Hematopoietic multipotent progenitor cell (in vitro differentiated cells): ENCODE measurements at regions not wholly inside any gene's neighbourhood (a gene's known extent, or its start where the extent isn't known, plus 50 kb on each side); places are given as distances from the start of the nearest gene placed in this dataset.

ENCODE experiments used
- DNase-seq, 3 donors: peaks; one replicate each; pipeline ENCODE4 v3.0.0-alpha.2; 2011 to 2015; ENCODE audit warnings: low read depth in 2 of 3, low spot score in 2 of 3

DNA sequence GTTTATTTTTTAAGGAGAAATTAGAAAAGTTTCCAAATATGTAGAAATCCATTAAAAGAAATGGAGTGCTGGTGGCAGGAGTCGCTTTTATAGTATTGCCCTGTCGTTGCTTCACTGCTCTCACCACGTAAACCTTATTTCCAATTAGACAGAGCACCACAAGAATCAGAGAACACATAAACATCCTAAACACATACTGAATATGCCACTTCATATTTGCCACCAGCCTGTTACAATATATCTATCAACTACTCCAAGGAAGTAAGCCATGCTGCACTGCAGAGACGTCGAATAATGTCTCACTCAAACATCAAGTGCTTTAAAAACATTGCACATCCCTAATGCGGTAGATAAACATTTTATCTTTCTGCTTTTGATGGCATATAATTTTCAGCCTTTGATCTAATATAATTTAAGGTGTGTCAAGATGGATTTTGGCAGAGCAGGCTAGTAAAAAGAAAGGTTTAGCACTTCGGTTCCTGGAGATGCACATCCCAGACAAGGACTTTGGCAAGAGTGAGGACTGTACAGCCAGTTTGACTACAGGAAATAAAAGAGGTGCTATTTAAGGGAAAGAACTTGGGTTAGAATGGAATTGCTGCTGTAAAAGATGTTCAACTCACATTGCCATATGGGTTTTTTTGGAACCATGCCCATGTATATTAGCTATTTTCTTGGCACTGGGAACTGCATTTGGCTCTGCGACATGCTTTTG is 932.3 kb downstream of the EFNB2 start:
- DNase-seq = no peak

DNA sequence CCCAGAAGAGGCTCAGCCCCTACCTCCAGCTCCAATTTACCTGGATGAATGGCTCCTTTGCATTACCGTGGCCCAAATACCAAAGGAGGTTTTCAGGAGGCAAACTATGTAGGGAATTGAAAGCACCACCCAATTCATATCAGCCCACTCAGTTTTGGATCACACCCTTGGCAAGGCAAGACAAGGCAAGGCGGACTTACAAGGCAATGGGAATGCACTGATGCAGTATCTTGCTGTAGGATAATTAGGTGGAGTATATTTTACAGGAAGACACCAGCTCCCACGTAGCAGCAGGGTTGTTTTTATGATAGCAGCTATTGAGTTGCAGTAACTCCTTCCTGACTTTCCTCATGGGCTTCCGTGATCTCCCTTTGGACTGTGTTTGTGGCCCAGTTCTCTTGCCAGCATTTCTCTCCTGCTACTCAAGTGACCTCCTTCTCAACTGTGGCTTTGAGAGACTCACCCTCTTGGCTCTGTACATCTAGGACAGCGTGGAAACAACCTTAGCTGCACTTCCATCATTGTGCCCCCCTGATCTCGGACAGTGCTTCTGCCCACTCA is 935.9 kb downstream of the EFNB2 start:
- DNase-seq = no peak

DNA sequence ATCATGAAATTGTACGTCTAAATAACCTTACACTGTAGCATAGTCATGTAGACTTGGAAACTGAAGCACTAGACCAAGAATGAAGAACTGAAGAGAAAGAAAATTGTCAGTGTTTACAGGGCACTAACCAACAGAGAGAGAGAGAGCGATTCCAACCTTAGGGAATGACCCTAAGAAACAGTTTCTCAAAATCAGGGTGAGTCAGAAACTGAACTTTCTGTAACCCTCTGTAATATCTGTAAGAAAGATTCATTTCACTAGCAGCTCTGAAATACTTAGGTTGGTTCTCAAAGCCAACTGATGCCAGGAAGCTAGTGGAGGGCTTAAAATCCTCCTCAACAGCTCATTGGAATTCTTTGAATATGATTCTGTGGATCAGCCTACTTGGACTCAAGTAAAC is 936.9 kb downstream of the EFNB2 start:
- DNase-seq = no peak

DNA sequence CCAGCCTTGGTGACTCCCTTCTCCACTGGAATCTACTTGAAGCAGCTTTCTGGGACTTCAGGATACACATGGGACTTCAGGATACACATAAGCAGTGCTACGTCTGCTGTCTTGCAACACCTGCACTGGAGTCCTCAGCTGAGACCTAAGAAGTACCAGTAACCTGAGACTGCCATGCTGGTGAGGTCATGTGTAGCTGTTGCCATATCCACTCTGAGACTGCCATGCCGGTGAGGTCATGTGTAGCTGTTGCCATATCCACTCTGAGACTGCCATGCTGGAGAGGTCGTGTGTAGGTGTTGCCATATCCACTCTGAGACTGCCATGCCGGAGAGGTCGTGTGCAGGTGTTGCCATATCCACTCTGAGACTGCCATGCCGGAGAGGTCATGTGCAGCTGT is 937.9 kb downstream of the EFNB2 start:
- DNase-seq = no peak

DNA sequence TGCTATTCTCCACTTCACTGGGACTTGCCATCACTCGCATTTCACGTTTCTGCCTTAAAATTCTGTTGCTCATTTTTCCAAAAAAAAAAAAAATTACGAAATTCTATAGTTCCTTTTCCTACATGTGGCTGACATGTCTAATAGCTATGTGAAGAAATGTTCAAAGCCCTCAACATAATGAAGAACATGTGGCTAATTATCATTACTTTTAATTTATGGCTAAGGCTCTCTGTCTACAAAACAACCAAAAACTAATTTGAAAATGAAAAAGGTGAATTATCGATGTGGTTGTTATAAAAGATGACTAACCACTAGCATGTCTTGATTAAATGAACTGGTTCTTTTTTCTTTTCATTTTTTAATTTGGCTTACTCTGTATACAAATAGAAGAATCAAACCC is 940.0 kb downstream of the EFNB2 start:
- DNase-seq = no peak

DNA sequence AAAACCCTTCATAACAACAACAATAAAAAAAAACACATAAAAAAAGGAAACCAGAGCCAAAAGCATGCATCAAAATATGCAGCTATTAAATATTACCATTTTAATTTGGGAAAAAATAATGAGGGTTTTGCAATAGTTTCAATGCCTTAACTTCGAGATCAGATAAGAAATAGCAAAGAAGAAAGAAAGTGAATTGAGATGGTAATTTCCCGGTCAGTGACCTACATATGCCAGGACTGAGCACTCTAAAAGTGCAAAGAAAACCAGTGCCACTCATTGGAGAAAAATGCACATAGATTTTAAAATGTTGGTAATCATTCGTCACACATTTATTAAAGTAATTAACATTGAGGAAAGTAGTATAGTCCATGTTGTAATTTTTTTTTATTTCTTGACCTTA is 944.2 kb downstream of the EFNB2 start:
- DNase-seq = no peak

DNA sequence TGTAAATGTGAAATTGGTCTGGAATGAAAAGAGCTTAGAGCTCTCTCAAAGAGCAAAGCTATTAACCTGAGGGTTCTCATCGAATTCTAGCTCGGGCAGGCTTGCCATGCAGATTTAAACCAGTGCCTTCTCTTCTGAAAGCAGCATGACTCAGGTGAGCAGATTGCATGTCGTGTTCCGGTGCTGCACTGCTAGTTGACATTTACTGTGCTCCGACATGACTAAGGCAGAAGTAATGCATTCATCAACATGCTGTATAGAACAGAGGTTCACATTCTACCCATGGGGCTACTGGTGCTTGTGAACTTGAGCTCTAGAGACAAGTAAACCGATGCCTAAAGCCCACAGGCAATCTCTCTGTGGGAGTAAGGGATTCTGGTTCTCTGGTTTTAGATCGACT is 947.7 kb downstream of the EFNB2 start:
- no peak for DNase-seq

DNA sequence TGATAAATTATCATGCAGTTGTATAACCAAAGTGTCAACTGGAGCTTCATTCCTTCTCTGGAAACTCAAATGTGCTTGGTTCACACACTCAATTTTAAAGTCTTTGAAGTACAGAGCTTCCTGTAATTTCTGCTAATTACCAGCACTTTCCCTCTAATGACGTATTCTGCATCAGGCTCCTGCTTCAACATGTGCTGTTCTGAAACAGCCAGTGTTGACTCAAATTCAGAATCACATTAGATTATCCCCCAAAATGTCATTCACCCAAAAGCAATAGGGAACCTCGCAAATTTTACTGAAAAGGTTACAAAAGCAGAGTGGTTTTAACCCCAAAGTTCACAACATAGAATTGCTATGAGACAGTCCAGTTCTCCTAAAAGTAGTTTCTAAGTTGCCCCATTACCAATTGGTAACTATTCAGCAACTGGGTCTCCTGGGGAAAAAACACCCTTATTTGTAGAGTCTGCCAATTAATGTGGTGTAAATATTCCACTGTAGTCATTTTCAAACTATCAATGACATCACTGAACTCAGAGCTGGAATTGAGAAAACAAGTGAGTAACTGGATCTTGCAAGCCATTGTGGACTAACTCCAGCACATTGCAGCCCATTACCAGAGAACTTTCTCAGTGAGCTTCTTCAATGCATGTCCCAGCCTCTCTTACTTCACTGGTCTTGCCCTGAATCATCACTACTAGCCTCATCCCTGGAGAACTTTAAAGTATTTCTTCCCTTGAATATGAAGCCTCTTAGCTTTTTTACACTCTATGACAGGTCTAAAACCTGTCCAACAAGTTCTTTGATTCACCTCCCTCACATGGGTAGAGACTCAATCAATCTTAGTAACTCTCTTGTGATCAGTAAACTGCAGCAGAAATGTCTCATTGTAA is 955.4 kb downstream of the EFNB2 start:
- DNase-seq = no peak

DNA sequence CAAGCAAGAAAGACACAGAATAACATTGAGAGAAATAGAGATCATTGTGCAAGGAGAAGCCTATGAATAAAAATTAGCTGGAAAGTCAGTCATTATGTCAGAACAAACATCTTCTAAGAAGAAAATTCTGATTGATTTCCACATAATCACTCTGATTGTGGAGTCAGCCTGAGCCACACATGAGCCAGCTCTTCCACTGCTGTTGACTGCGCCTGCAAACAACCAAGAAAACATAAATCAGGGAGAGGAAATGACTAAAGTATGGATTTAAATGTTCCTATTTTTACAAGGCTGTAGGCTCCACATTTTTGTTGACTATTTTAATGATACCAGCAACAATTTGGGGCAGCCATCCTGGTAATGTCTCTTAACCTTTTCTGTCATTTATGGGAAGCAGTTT is 962.3 kb downstream of the EFNB2 start:
- DNase-seq = no peak

DNA sequence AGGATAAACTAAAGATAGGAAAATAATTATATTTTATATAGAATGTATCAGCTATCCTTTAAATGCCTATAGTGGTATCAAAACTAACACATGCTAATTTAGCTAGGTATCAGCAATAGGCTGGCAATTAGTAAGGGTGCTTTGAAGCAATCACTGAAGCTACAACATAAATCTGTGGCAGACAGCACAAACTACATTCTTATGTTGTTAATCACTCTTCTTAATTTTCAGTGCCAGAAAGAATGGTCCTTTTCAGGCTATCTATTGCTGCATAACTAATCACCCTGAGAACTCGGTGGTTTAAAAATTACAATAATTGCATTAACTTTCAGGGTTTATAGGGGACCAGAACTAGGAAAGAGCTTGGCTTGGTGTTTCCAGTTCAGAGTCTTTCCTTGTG is 963.1 kb downstream of the EFNB2 start:
- no peak for DNase-seq

DNA sequence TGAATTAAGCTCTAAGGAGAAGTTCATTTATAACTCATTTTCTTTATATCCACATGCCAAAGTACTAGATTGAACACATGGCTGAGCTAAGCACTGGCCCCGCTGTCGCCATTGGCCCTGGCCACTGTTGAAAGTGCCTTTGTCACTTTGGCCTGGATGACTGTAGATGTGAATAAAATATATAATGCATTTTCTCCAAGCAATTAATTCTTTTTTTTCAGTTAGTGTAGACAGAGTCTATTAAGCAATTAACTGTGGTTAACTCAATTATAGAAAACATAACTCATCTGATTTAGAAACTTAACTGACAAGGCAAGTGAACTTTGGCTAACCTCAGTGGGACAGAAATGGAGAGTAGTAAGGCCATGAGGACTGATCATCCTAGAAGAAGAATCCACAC is 965.6 kb downstream of the EFNB2 start:
- DNase-seq = no peak

DNA sequence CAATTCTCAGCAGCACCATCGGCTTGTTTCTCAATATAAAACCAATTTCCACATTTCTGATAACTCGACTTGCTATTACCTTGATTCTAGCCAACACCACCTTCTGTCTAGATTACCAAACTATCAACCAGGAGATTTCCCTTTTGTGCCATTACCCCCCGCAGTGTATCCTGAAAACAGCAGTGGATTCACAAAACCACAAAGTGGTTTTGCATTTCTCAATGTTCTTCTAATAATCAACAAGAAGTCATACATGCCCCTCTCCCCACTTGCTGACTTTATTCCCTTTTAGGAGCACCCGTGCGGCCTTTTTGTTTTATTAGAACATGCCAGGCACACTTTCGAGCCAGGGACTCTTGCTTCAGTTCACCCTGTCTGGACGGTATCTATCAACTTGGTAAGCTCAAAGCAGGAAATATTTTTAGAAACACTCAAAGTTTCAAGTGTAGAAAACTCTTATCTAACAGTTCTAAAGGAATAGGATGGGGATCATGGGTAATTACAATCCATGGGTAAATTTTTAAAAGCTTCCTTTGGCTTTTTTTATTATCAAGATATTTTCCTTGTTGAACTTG is 967.4 kb downstream of the EFNB2 start:
- no peak for DNase-seq

DNA sequence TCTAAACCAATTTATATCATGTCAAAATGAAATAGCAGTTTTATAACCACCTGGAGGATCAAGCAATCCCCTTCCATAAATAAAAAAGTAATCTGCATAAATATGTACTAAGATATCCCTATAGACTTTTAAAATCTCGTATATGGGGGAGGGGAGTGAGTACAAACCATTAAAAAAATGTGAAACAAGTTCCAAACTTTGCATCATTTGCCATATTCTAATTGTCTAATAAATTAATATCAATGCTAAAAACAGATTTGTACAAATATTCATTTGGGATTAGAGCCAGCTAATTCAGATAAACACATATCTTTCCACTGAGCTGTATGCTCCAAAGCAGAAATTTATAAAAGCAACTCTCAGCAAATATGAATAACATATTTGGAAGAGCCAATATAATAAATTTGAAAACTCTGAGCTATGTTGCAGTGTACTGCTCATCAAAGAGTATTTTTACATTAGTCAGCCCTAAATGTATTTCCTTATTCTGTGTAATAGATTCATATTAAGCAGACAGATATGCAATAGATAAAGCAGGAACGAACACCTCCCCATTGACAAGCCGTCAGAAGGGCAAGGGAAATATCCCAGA is 970.2 kb downstream of the EFNB2 start:
- DNase-seq = no peak

DNA sequence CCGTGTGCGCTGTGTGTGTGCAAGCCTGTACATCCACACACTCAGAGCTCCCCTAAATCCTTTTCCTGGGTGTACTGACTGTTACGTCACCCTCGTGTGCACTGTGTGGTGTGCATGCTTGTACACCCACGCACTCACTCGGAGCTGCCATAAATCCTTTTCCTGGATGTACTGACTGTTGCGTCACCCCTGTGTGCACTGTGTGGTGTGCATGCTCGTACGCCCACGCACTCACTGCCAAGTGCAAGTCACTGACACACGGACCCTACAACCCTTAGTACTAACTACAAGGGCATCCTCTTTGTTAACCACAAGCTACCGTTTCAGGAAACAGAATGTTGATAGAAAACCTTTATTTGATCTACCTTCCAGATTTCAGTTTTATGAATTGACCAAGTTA is 983.4 kb downstream of the EFNB2 start:
- DNase-seq = peak in 1 of 3 donors; percentile 7

DNA sequence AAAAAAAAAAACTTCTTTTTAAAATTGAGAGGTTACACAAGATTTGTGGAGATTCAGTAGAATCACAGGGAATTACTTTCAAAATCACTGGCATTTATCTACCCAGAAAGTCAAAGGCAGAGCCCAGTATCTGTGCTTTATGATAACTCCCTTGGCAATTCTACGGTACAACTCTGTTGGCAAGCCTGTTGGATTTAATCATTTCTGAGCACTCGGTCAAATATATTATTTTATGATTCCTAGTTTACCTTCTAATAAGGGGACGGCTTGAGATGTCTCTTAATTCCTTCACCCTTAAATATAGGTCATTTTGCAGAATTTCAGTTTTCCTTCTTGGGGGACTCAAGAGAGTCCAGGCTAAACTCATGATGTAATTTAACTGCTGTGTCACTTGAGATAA is 987.6 kb downstream of the EFNB2 start:
- no peak for DNase-seq

DNA sequence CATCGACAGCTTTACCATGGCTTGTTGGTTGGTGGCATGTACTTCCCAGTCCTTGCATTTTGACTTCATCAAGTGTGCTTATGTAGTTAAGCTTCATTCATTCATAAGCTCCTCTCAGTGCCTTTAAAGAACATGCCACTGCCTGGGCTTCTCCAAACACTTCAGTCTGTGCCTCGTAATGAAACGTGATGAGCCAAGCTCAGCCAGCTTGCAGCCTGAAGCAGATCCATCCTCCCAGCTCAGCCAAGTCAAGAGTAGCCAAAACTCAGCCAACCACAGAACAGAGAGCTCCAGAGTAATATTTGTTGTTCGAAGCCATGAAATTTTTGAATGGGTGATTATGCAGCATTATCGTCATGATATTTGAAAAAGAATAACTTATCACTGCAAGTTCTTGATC is 989.7 kb downstream of the EFNB2 start:
- DNase-seq = no peak

DNA sequence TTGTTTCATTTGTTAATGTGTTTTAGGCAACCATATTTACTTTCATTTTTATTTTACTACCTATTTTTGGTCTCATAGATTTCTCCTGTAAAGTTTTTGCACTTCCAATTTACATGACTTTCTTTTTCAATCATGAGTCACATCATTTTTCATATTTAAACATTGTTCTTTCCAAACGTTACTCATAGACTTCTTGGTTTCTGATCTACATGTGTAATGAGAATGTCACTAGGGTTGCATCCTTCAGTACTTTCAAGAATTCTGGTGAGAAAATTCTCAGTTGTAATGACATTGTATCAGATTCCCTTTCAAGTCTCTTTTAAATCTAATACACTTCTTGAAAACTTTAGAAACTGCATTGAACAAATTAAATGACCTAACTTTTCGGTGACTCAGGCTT is 991.7 kb downstream of the EFNB2 start:
- DNase-seq = no peak

DNA sequence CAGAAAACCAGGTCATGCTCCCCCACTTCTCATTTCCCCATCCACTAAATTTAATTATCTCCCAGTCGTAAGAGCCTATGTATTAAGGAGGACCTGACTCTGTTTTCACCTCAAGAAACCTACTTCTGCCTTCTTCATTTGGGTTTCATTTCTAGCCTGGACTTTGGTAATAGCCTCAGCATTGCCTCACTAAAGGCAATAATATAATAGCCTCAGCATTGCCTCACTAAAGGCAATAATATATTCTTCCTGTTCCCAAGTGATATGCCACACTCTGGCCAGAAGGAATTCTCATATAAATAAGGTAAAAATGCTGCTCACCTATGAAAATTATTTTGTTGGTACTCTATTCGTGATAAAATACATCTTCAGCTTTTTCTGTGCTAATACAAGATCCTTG is 993.9 kb downstream of the EFNB2 start:
- no peak for DNase-seq

DNA sequence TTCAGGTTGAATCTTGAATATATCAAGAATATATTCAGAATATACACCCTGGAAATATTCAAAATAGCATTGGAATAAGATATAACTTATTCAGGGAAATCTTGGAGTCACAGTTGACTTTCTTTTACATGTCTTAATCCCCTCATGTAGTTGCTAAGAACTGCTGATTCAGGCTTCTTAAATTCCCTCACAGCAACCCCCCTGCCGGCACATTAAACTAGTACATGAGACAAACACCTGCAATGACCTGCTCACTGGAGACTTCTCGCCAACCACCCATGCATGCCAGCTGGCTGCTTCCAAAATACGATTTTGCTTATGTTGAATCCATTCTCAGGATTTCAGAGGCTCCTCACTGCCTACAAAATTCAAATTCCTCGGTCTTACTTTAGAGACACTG is 997.1 kb downstream of the EFNB2 start:
- no peak for DNase-seq

DNA sequence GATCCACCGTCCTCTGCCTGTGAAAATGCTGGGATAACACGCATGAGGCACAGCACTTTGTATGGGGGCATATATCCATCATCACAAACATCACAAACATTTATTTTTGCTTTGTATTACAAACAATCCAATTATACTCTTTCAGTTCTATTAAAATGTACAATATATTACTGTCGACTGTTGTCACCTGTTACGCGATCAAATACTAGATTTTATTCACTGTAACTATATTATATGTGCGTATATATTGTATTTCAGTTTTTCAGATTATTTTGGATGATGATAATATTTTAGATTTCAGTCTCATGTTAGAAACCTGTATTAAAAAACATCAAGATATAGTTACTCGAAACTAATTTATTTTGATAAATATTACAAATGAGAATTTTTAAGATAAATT is 998.3 kb downstream of the EFNB2 start:
- DNase-seq = no peak

DNA sequence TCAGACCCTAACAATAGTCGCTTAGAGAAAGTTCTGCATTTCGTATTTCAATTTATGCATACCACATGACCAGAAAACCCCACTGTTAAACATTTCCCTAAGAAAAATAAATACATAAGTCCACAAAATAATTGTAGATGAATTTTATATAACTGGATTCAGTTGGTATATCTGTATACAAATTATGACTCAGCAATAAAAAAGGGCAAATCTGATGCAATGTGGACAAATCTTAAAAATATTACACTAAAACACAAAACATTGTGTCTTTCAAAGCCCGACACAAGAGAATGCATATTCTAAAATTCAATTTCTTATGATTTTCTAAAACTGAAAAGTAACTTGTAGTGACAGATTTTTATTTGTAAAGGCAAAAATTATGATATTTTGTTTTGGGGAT is 1005.0 kb downstream of the EFNB2 start:
- DNase-seq = no peak
